Adrenal gland (tissue), 9 donors: ENCODE measurements at regions not wholly inside any gene's neighbourhood (a gene's known extent, or its start where the extent isn't known, plus 50 kb on each side); places are given as distances from the start of the nearest gene placed in this dataset.

Experiments
- DNase-seq, 7 donors: peaks; one replicate each; pipeline ENCODE4 v3.0.0-alpha.2; 2019 to 2020
- H3K27ac ChIP-seq, 5 donors: fragments of 200-600 bp; sonication (generic) in 4 of 5; 1 replicate in 3 of 5; 2 replicates in 2 of 5; pipeline versions ENCODE4 v1.5.1 to v1.8.0; 2016 to 2020; ENCODE audit warnings: mild to moderate bottlenecking in 1 of 5
- H3K27me3 ChIP-seq: fragments of 200-600 bp; 2 replicates; pipeline ENCODE4 v1.8.0; 2021
- H3K36me3 ChIP-seq, 2 donors: fragments of 200-600 bp; replicated peaks in 1 of 2; 1 replicate in 1 of 2; 2 replicates in 1 of 2; pipeline versions ENCODE4 v1.5.1 to v1.8.0; 2018 to 2022
- H3K4me1 ChIP-seq, 2 donors: fragments of 200-600 bp; replicated peaks in 1 of 2; 1 replicate in 1 of 2; 2 replicates in 1 of 2; pipeline versions ENCODE4 v1.5.1 to v1.8.0; 2018 to 2021
- H3K4me3 ChIP-seq, 4 donors: fragments of 200-600 bp; sonication (generic) in 3 of 4; one replicate each; pipeline ENCODE4 v1.5.1; 2016 to 2018
- H3K9me3 ChIP-seq, 3 donors: fragments of 200-600 bp; sonication (generic) in 1 of 3; replicated peaks in 1 of 3; 1 replicate in 2 of 3; 2 replicates in 1 of 3; pipeline versions ENCODE4 v1.5.1 to v1.8.0; 2016 to 2021
- CTCF ChIP-seq, 6 experiments: fragments of 450-650 bp in 4 of 6; fragments of 200-600 bp in 2 of 6; sonication (generic) in 1 of 6; IDR thresholded peaks; 1 replicate in 5 of 6; 2 replicates in 1 of 6; pipeline versions ENCODE4 v1.5.1 to v1.8.0; 2016 to 2021; ENCODE audit warnings: antibody characterized with exemption in 6 of 6, mild to moderate bottlenecking in 2 of 6, moderate library complexity in 1 of 6
- POLR2A ChIP-seq, 2 donors: fragments of 450-650 bp; IDR thresholded peaks; one replicate each; pipeline ENCODE4 v1.6.1; 2017; ENCODE audit warnings: antibody characterized with exemption in 2 of 2, mild to moderate bottlenecking in 2 of 2, moderate library complexity in 1 of 2
- WGBS, 4 donors: extraction: QIAGEN DNeasy Blood & Tissue Kit in 2 of 4; methylation state at CpG; one replicate each; pipeline versions ENCODE4 v1.1.5 to v1.1.7; 2013 to 2017; 5-methylcytosine and 5-hydroxymethylcytosine counted together
- intact Hi-C, 2 donors: fragments of 100-400 bp; cut with DNase I; formaldehyde crosslinking; loops; one replicate each; pipeline versions ENCODE4 v1.14.1 to v1.15.0; 2022 to 2023
- donor health status: healthy with polysubstance abuse.
- donor health status: Bipolar disorder and iron deficiency.
- donor health status: DM: yes; HTN: yes; CAD: no.
- donor health status: DM: no; HTN: no; CAD: no.
- donor health status: DM: no; HTN: no; CAD: no.

- H3K27me3 ChIP-seq: no peaks in the 10 kb centered on the region
- H3K9me3 ChIP-seq: no peaks in the 10 kb centered on the region
- no peak overlapping the region for H3K27ac ChIP-seq
- 64 to 78% (median 76%) methylated on average over 2 of the region's 2 CpGs for WGBS, 4 donors
- no peak for DNase-seq
- TF ChIP-seq CTCF (IDR thresholded peaks at IDR 0.05): no peak
- no peak for TF ChIP-seq POLR2A (IDR thresholded peaks at IDR 0.05)
- no peak overlapping the region for H3K4me3 ChIP-seq
- H3K36me3 ChIP-seq: no peaks in the 10 kb centered on the region
- H3K4me1 ChIP-seq: no peaks in the 10 kb centered on the region
- intact Hi-C loops: no loop called here
Measured at GRCh38 chr11:29249713-29250112, 767.1 kb downstream of the KCNA4 start.

GRCh38 chr11:29244355-29244754 is 772.5 kb downstream of the KCNA4 start:
- DNase-seq: no peak
- no peak overlapping the region for H3K4me3 ChIP-seq
- intact Hi-C loops: no loop called here

GRCh38 chr11:29243616-29244015 is 773.2 kb downstream of the KCNA4 start:
- Histone ChIP-seq H3K36me3 (no peaks in the 10 kb centered on the region), H3K27me3 (no peaks in the 10 kb centered on the region), H3K4me3 (no peak overlapping the region), H3K4me1 (no peaks in the 10 kb centered on the region), H3K9me3 (no peaks in the 10 kb centered on the region), H3K27ac (no peak overlapping the region)
- no peak for TF ChIP-seq POLR2A (IDR thresholded peaks at IDR 0.05)
- TF ChIP-seq CTCF (IDR thresholded peaks at IDR 0.05): no peak
- WGBS, 4 donors: 69 to 75% (median 72%) methylated on average over 3 of the region's 3 CpGs
- DNase-seq: no peak
- intact Hi-C loops: no loop called here

More at GRCh38 chr11:29244355-29244754, 772.5 kb downstream of the KCNA4 start:
- TF ChIP-seq POLR2A (IDR thresholded peaks at IDR 0.05) (no peak), CTCF (IDR thresholded peaks at IDR 0.05) (no peak)
- H3K27me3 ChIP-seq: no peaks in the 10 kb centered on the region
- no peaks in the 10 kb centered on the region for H3K36me3 ChIP-seq
- H3K9me3 ChIP-seq: no peaks in the 10 kb centered on the region
- no peak overlapping the region for H3K27ac ChIP-seq
- H3K4me1 ChIP-seq: no peaks in the 10 kb centered on the region

GRCh38 chr11:29231991-29232390 is 784.8 kb downstream of the KCNA4 start:
- H3K4me1 ChIP-seq: no peaks in the 10 kb centered on the region
- H3K9me3 ChIP-seq: no peaks in the 10 kb centered on the region
- no peaks in the 10 kb centered on the region for H3K36me3 ChIP-seq
- H3K27ac ChIP-seq: no peak overlapping the region
- no peak for DNase-seq
- no peaks in the 10 kb centered on the region for H3K27me3 ChIP-seq
- no peak for TF ChIP-seq CTCF (IDR thresholded peaks at IDR 0.05)
- no peak overlapping the region for H3K4me3 ChIP-seq
- 38 to 48% (median 44%) methylated on average over 4 of the region's 4 CpGs for WGBS, 4 donors
- intact Hi-C loops: no loop called here
